ENCODE measurements at regions not wholly inside any gene's neighbourhood (a gene's known extent, or its start where the extent isn't known, plus 50 kb on each side); places are given as distances from the start of the nearest gene placed in this dataset.

DNA sequence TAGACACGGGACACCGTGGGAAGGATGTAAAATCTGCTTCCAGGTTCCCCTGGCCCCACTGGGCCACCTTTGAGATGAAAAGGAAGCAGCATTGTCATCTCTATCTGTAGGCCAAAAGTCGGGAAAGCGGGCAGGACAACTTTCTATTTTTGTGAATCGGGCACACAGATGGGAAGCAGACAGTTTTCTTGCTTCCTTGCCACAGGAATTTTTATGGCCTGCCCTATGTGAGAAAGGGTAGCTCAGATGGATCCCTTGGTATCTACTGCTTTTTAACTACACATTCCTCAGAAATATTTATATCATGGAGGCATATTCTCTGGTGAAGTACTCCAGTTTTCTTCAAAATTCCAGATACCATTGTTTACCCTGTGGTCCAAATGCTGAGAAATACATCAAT, 735.5 kb downstream of the CBLN2 start:
- no peak for DNase-seq (ENCODE audit: low spot score)
- TF ChIP-seq, protein P1, sequence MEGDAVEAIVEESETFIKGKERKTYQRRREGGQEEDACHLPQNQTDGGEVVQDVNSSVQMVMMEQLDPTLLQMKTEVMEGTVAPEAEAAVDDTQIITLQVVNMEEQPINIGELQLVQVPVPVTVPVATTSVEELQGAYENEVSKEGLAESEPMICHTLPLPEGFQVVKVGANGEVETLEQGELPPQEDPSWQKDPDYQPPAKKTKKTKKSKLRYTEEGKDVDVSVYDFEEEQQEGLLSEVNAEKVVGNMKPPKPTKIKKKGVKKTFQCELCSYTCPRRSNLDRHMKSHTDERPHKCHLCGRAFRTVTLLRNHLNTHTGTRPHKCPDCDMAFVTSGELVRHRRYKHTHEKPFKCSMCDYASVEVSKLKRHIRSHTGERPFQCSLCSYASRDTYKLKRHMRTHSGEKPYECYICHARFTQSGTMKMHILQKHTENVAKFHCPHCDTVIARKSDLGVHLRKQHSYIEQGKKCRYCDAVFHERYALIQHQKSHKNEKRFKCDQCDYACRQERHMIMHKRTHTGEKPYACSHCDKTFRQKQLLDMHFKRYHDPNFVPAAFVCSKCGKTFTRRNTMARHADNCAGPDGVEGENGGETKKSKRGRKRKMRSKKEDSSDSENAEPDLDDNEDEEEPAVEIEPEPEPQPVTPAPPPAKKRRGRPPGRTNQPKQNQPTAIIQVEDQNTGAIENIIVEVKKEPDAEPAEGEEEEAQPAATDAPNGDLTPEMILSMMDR (IDR thresholded peaks at IDR 0.05; ENCODE audit: poor library complexity, severe bottlenecking), result no peak
- Histone ChIP-seq H3K36me3 (ENCODE audit: low read depth) (no peaks in the 10 kb centered on the region), H3K27me3 (ENCODE audit: insufficient read depth, poor library complexity, severe bottlenecking) (no peaks in the 10 kb centered on the region), H3K27ac (ENCODE audit: poor library complexity, severe bottlenecking) (no peak overlapping the region), H3K4me1 (ENCODE audit: insufficient read depth, poor library complexity, severe bottlenecking) (no peaks in the 10 kb centered on the region), H3K9me3 (ENCODE audit: severe bottlenecking) (no peaks in the 10 kb centered on the region), H3K4me3 (ENCODE audit: severe bottlenecking) (no peak overlapping the region)
- 0 out of 3 replicates have a peak, but pooled peaks have one; percentile 14 for ATAC-seq (ENCODE audit: low read depth)

DNA sequence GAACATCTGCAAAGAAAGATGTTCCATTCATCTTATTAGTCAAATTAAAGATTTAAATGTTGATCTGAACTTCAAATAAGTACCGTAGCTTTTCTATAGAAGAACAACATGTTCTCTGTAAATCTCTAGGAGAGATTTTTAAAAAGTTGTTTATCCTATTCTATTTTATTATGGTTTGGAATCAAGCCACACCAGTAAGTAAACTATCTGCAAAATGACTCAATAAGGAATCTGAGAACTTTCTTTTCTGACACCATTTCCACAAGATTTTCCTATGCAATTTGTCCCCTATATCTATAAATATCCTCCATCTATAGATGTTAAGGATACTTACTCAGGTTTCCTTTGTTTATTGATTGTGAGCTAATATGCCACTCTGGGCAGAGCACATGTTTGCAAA, 736.6 kb downstream of the CBLN2 start:
- H3K36me3 ChIP-seq (ENCODE audit: low read depth), result no peaks in the 10 kb centered on the region
- H3K9me3 ChIP-seq (ENCODE audit: severe bottlenecking), result no peaks in the 10 kb centered on the region
- H3K27ac ChIP-seq (ENCODE audit: poor library complexity, severe bottlenecking), result no peak overlapping the region
- H3K4me3 ChIP-seq (ENCODE audit: severe bottlenecking), result no peak overlapping the region
- DNase-seq (ENCODE audit: low spot score) (no peak), ATAC-seq (ENCODE audit: low read depth) (no peak)
- TF ChIP-seq, protein P1 (IDR thresholded peaks at IDR 0.05; ENCODE audit: poor library complexity, severe bottlenecking), result no peak
- no peaks in the 10 kb centered on the region for H3K4me1 ChIP-seq (ENCODE audit: insufficient read depth, poor library complexity, severe bottlenecking)
- no peaks in the 10 kb centered on the region for H3K27me3 ChIP-seq (ENCODE audit: insufficient read depth, poor library complexity, severe bottlenecking)

DNA sequence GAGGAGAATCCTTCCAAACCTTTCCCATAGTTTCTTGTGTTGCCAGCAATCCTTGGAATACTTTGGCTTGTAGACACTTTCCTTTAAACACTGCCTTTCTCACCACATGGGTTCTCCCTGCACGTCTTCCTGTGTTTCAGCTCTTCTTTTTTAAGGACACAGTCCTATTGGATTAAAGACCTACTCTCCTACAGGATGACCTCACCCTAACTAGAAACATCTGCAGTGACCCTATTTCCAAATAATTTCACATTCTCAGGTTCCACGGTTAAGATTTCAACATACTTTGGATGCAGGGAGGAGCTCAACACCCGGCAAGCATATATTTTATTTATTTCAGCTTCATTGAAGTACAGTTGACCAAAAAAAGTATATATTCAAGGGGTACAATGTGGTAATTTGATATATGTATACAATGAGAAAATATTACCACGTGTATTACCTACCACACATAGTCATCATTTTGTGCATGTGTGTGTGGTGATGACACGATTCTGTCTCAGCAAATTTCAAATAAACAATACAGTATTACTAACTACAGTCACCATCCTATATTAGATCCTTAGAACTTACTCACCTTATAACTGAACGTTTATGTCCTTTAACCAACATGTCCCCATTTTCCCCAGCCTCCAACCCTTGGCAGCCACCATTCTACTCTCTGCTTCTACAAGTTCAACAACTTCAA, 745.0 kb downstream of the CBLN2 start:
- Histone ChIP-seq H3K27me3 (ENCODE audit: insufficient read depth, poor library complexity, severe bottlenecking) (no peaks in the 10 kb centered on the region), H3K27ac (ENCODE audit: poor library complexity, severe bottlenecking) (no peak overlapping the region), H3K36me3 (ENCODE audit: low read depth) (no peaks in the 10 kb centered on the region), H3K4me3 (ENCODE audit: severe bottlenecking) (no peak overlapping the region), H3K4me1 (ENCODE audit: insufficient read depth, poor library complexity, severe bottlenecking) (no peaks in the 10 kb centered on the region), H3K9me3 (ENCODE audit: severe bottlenecking) (no peaks in the 10 kb centered on the region)
- ATAC-seq (ENCODE audit: low read depth), result no peak
- DNase-seq (ENCODE audit: low spot score), result no peak
- TF ChIP-seq, protein P1 (IDR thresholded peaks at IDR 0.05; ENCODE audit: poor library complexity, severe bottlenecking), result no peak

DNA sequence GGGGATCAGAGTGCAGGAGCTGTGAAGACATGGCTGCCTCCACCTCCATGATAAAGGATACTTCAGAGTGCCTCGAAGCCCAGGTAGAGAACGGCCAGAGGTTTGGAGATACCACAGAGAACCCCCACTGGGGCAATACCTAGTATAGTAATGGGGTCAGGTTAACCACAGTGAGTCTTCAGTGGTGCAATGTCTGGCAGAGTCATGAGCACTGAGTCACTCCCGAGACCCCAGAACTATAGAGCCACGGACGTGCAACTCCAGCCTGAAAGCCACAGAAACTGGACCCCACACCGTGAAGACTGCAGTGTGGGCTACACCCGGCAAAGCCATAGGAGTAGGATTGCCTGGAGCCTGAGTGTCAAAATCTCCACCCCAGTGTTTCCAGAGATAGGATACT, 746.6 kb downstream of the CBLN2 start:
- H3K4me1 ChIP-seq (ENCODE audit: insufficient read depth, poor library complexity, severe bottlenecking), result no peaks in the 10 kb centered on the region
- TF ChIP-seq, protein P1 (IDR thresholded peaks at IDR 0.05; ENCODE audit: poor library complexity, severe bottlenecking), result no peak
- ATAC-seq (ENCODE audit: low read depth) (no peak), DNase-seq (ENCODE audit: low spot score) (no peak)
- no peak overlapping the region for H3K27ac ChIP-seq (ENCODE audit: poor library complexity, severe bottlenecking)
- H3K9me3 ChIP-seq (ENCODE audit: severe bottlenecking), result no peaks in the 10 kb centered on the region
- no peaks in the 10 kb centered on the region for H3K36me3 ChIP-seq (ENCODE audit: low read depth)
- no peaks in the 10 kb centered on the region for H3K27me3 ChIP-seq (ENCODE audit: insufficient read depth, poor library complexity, severe bottlenecking)
- no peak overlapping the region for H3K4me3 ChIP-seq (ENCODE audit: severe bottlenecking)

DNA sequence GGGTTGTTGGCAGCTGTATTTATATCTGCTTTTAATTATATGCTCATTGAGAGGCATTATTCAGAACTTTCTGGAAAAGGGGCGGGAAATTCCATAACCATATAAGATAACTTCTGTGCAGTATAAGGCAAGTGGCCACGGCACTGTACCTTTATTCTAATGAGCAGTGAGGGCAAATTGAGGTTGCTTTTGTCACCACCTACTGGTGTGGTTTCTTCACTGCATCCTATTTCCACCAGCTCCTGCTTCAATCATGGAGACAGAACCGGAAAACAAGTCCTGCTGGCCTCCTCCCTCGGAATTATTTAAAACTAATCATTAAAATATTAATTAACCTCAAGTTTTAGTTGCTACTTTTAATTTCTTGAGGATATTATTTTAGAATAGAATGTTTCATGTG, 759.4 kb downstream of the CBLN2 start:
- no peak overlapping the region for H3K27ac ChIP-seq (ENCODE audit: poor library complexity, severe bottlenecking)
- DNase-seq (ENCODE audit: low spot score), result no peak

More for the DNA sequence above, 759.4 kb downstream of the CBLN2 start:
- Histone ChIP-seq H3K9me3 (ENCODE audit: severe bottlenecking) (no peaks in the 10 kb centered on the region), H3K27me3 (ENCODE audit: insufficient read depth, poor library complexity, severe bottlenecking) (no peaks in the 10 kb centered on the region), H3K4me3 (ENCODE audit: severe bottlenecking) (no peak overlapping the region), H3K36me3 (ENCODE audit: low read depth) (no peaks in the 10 kb centered on the region), H3K4me1 (ENCODE audit: insufficient read depth, poor library complexity, severe bottlenecking) (no peaks in the 10 kb centered on the region)
- peak; percentile 27; the same call in 1 of the 3 replicates for ATAC-seq (ENCODE audit: low read depth)
- TF ChIP-seq, protein P1 (IDR thresholded peaks at IDR 0.05; ENCODE audit: poor library complexity, severe bottlenecking), result peak; percentile 51
